Lung (tissue), 11 donors: ENCODE measurements at regions not wholly inside any gene's neighbourhood (a gene's known extent, or its start where the extent isn't known, plus 50 kb on each side); places are given as distances from the start of the nearest gene placed in this dataset.

Experiments used
- ATAC-seq: fragments of 200-7000 bp; cut with Tn5 transposase; one replicate; pipeline ENCODE4 v1.9.1; 2020; ENCODE audit warnings: moderate number of reproducible peaks; ENCODE audit not compliant: insufficient read depth, low FRiP score
- DNase-seq, 3 donors: peaks; one replicate each; pipeline ENCODE4 v3.0.0-alpha.2; 2013 to 2017
- H3K27ac ChIP-seq, 2 donors: one replicate each; pipeline ENCODE4 v1.5.1; 2013; ENCODE audit warnings: mild to moderate bottlenecking in 2 of 2, moderate library complexity in 2 of 2, control low read depth in 1 of 2, inconsistent platforms in 1 of 2, low read depth in 1 of 2, low read length in 1 of 2
- H3K27me3 ChIP-seq, 3 donors: one replicate each; pipeline ENCODE4 v1.5.1; 2013; ENCODE audit warnings: low read length in 2 of 3; ENCODE audit not compliant: control insufficient read depth in 3 of 3, insufficient read depth in 3 of 3
- H3K36me3 ChIP-seq, 4 donors: one replicate each; pipeline ENCODE4 v1.5.1; 2013; ENCODE audit warnings: low read length in 4 of 4, mild to moderate bottlenecking in 1 of 4, moderate library complexity in 1 of 4; ENCODE audit not compliant: control insufficient read depth in 4 of 4, insufficient read depth in 4 of 4
- H3K4me1 ChIP-seq, 5 donors: one replicate each; pipeline ENCODE4 v1.5.1; 2013; ENCODE audit warnings: low read length in 5 of 5, mild to moderate bottlenecking in 2 of 5, moderate library complexity in 1 of 5; ENCODE audit not compliant: control insufficient read depth in 5 of 5, insufficient read depth in 5 of 5
- H3K4me3 ChIP-seq: one replicate; pipeline ENCODE4 v1.5.1; 2013; ENCODE audit warnings: mild to moderate bottlenecking, control low read depth, moderate library complexity
- H3K9ac ChIP-seq, 2 donors: one replicate each; pipeline ENCODE4 v1.5.1; 2013; ENCODE audit warnings: low read length in 2 of 2, control low read depth in 1 of 2; ENCODE audit not compliant: insufficient read depth in 1 of 2
- H3K9me3 ChIP-seq, 4 donors: one replicate each; pipeline ENCODE4 v1.5.1; 2013; ENCODE audit warnings: low read length in 3 of 4, mild to moderate bottlenecking in 1 of 4, moderate library complexity in 1 of 4; ENCODE audit not compliant: control insufficient read depth in 4 of 4, insufficient read depth in 3 of 4
- WGBS, 2 donors: extraction: QIAGEN DNeasy Blood & Tissue Kit; methylation state at CpG; one replicate each; pipeline ENCODE4 v1.1.7; 2013; 5-methylcytosine and 5-hydroxymethylcytosine counted together
- TF ChIP-seq, protein P1 (sequence below): IDR thresholded peaks from 2 replicates; pipeline ENCODE4 v1.5.1; 2012; ENCODE audit warnings: mild to moderate bottlenecking; ENCODE audit errors: control extremely low read depth, extremely low read depth
- donor health status: control.
- donor health status: control.
- donor health status: Bipolar disorder and iron deficiency.
- donor health status: healthy.
- donor health status: DM: yes; HTN: yes; CAD: no.

GRCh38 chr5:123751670-123752069 lies 239.7 kb downstream of the CSNK1G3 start:
- Histone ChIP-seq H3K4me1 (peaks cover 0 to 38% (median 14%) of the 10 kb centered on the region in 5 donors), H3K27me3 (no peaks in the 10 kb centered on the region), H3K27ac (no peak overlapping the region), H3K9ac (no peak overlapping the region), H3K4me3 (no peak overlapping the region), H3K9me3 (no peaks in the 10 kb centered on the region), H3K36me3 (no peaks in the 10 kb centered on the region)
- DNase-seq (no peak), ATAC-seq (no peak)
- 95 to 98% methylated on average over 3 of the region's 3 CpGs for WGBS, 2 donors
- TF ChIP-seq, protein P1, sequence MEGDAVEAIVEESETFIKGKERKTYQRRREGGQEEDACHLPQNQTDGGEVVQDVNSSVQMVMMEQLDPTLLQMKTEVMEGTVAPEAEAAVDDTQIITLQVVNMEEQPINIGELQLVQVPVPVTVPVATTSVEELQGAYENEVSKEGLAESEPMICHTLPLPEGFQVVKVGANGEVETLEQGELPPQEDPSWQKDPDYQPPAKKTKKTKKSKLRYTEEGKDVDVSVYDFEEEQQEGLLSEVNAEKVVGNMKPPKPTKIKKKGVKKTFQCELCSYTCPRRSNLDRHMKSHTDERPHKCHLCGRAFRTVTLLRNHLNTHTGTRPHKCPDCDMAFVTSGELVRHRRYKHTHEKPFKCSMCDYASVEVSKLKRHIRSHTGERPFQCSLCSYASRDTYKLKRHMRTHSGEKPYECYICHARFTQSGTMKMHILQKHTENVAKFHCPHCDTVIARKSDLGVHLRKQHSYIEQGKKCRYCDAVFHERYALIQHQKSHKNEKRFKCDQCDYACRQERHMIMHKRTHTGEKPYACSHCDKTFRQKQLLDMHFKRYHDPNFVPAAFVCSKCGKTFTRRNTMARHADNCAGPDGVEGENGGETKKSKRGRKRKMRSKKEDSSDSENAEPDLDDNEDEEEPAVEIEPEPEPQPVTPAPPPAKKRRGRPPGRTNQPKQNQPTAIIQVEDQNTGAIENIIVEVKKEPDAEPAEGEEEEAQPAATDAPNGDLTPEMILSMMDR, result no peak

DNA sequence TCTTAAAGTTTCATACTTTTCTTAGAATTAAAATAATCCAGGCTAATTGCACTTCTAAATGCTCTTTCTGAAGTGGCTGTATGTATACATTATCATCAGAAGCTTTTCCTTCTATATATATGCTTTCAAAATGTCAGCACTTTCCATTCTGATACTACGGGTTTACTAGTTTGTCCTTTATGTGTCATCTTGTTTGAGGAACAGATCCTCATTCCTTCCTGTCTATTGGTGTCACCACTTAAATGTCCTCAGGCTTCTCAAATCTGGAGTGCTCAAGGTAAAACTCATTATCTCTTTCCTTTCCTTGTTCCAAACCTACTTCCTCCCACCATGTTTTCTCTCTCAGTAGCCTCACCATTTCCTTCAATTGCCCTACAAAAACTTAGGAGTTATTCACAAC lies 236.3 kb downstream of the CSNK1G3 start:
- no peak for DNase-seq
- 94% methylated on average over 1 of the region's 1 CpG for WGBS, 2 donors
- Histone ChIP-seq H3K27me3 (no peaks in the 10 kb centered on the region), H3K27ac (no peak overlapping the region), H3K4me1 (peaks cover 0 to 15% (median 3%) of the 10 kb centered on the region in 5 donors), H3K9me3 (no peaks in the 10 kb centered on the region), H3K36me3 (no peaks in the 10 kb centered on the region), H3K4me3 (no peak overlapping the region), H3K9ac (no peak overlapping the region)
- TF ChIP-seq, protein P1, result no peak
- ATAC-seq, result no peak

DNA sequence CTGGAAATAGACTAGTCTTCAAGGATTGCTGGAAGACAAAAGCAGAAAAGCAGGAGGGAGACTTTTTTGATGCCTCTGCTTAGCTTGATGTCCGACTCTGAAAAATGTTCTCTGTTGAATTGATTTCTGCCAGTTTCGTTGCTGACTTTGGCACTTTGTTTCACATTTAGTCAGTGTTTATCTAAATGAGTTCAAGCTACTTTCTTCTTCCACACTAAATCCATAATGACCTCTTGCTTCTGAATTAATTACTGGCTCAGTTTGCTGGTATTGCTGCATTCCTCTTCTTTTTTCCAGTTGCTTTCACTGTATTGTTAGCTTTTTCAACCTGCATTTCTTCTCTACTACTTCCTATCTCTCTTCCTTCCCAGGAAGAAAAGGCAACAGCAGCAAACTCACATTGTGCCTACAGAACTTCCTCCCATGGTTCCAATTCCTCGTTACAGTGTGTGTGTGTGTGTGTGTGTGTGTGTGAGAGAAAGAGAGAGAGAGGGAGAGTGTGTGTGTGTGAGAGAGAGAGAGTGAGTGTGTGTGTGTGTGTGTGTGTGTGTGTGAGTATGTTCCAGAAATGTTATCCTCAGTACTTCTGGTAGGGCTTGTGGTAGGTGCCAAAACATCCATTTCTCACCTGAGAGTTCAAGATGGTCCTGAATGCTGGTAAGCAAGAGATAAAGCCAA lies 234.8 kb downstream of the CSNK1G3 start:
- Histone ChIP-seq H3K27me3 (no peaks in the 10 kb centered on the region), H3K36me3 (no peaks in the 10 kb centered on the region), H3K27ac (no peak overlapping the region), H3K9me3 (no peaks in the 10 kb centered on the region), H3K9ac (no peak overlapping the region), H3K4me1 (peaks cover 0 to 6% (median 0%) of the 10 kb centered on the region in 5 donors), H3K4me3 (no peak overlapping the region)
- ATAC-seq (no peak), DNase-seq (no peak)
- 60 to 76% methylated on average over 3 of the region's 3 CpGs for WGBS, 2 donors
- TF ChIP-seq, protein P1, result no peak

- Histone ChIP-seq H3K4me1 (peaks cover 0 to 6% (median 0%) of the 10 kb centered on the region in 5 donors), H3K27ac (no peak overlapping the region), H3K4me3 (no peak overlapping the region), H3K36me3 (no peaks in the 10 kb centered on the region), H3K27me3 (no peaks in the 10 kb centered on the region), H3K9ac (no peak overlapping the region), H3K9me3 (no peaks in the 10 kb centered on the region)
- DNase-seq, result no peak
- TF ChIP-seq, protein P1, result no peak
- ATAC-seq, result no peak
- WGBS, 2 donors, result 95 to 97% methylated on average over 1 of the region's 1 CpG
These were observed 232.1 kb downstream of the CSNK1G3 start for GRCh38 chr5:123743990-123744583.
